NCI-H146 treated with DMSO at 0.1 percent for 48 hours (cell line): ENCODE measurements at regions not wholly inside any gene's neighbourhood (a gene's known extent, or its start where the extent isn't known, plus 50 kb on each side); places are given as distances from the start of the nearest gene placed in this dataset.

Source experiments
- DNase-seq: peaks from one replicate; lab custom pipeline; 2025; ENCODE audit not compliant: unreplicated experiment; lab: John Stamatoyannopoulos, UW

GRCh38 chr4:123832173-123833026 is 435.8 kb downstream of the SPRY1 start:
- no peak for DNase-seq

GRCh38 chr4:123833171-123833643 is 436.6 kb downstream of the SPRY1 start:
- DNase-seq: no peak

- no peak for DNase-seq
Observed at GRCh38 chr4:123835831-123836590, 439.4 kb downstream of the SPRY1 start.

GRCh38 chr4:123836851-123837595 is 440.4 kb downstream of the SPRY1 start:
- no peak for DNase-seq

- DNase-seq: peak; percentile 52
Observed at GRCh38 chr4:123838474-123838873, 441.9 kb downstream of the SPRY1 start.

GRCh38 chr4:123840197-123840596 is 443.6 kb downstream of the SPRY1 start:
- no peak for DNase-seq

- no peak for DNase-seq
Observed at GRCh38 chr4:123841447-123842121, 445.0 kb downstream of the SPRY1 start.

- no peak for DNase-seq
Observed at GRCh38 chr4:123843137-123843536, 446.5 kb downstream of the SPRY1 start.

GRCh38 chr4:123844374-123844773 is 447.8 kb downstream of the SPRY1 start:
- DNase-seq: no peak

- no peak for DNase-seq
Observed at GRCh38 chr4:123846092-123846491, 449.5 kb downstream of the SPRY1 start.

- DNase-seq: no peak
Observed at GRCh38 chr4:123846561-123846960, 450.0 kb downstream of the SPRY1 start.

- no peak for DNase-seq
Observed at GRCh38 chr4:123848606-123849005, 452.0 kb downstream of the SPRY1 start.

- DNase-seq: no peak
Observed at GRCh38 chr4:123849495-123849894, 452.9 kb downstream of the SPRY1 start.

GRCh38 chr4:123851521-123851920 is 454.9 kb downstream of the SPRY1 start:
- no peak for DNase-seq

GRCh38 chr4:123853651-123854050 is 457.1 kb downstream of the SPRY1 start:
- DNase-seq: no peak

- DNase-seq: peak; percentile 3
Observed at GRCh38 chr4:123856689-123857545, 460.3 kb downstream of the SPRY1 start.

GRCh38 chr4:123858465-123858864 is 461.9 kb downstream of the SPRY1 start:
- DNase-seq: no peak

GRCh38 chr4:123862812-123863211 is 466.2 kb downstream of the SPRY1 start:
- no peak for DNase-seq

- no peak for DNase-seq
Observed at GRCh38 chr4:123866796-123867195, 470.2 kb downstream of the SPRY1 start.
